Stimulated activated CD4-positive, alpha-beta T cell treated with anti-CD3 and anti-CD28 coated beads, Interleukin-4, amount 100 ng/mL, for 1 hour (primary cell): ENCODE measurements at regions not wholly inside any gene's neighbourhood (a gene's known extent, or its start where the extent isn't known, plus 50 kb on each side); places are given as distances from the start of the nearest gene placed in this dataset.
A peak's percentile ranks its signal among the peaks of the same experiment; 100 is the strongest.

Source experiments
- DNase-seq: peaks from one replicate; pipeline ENCODE4 v3.0.0-alpha.2; 2020

GRCh38 chr9:127553793-127554192 is 58.3 kb upstream of the STXBP1 start:
- DNase-seq, result no peak

GRCh38 chr9:127554966-127555839 is 56.9 kb upstream of the STXBP1 start:
- no peak for DNase-seq

- peak; percentile 42 for DNase-seq
These were observed 55.9 kb upstream of the STXBP1 start for GRCh38 chr9:127555840-127556820.

- DNase-seq, result no peak
These were observed 55.2 kb upstream of the STXBP1 start for GRCh38 chr9:127556871-127557270.

GRCh38 chr9:127557466-127557869 is 54.6 kb upstream of the STXBP1 start:
- DNase-seq, result no peak

- no peak for DNase-seq
These were observed 54.0 kb upstream of the STXBP1 start for GRCh38 chr9:127557998-127558546.

- no peak for DNase-seq
These were observed 53.4 kb upstream of the STXBP1 start for GRCh38 chr9:127558581-127559246.

- DNase-seq, result no peak
These were observed 52.8 kb upstream of the STXBP1 start for GRCh38 chr9:127559247-127559680.

- no peak for DNase-seq
These were observed 50.4 kb upstream of the STXBP1 start for GRCh38 chr9:127561491-127562278.
